NCI-H1105 (cell line): ENCODE measurements at regions not wholly inside any gene's neighbourhood (a gene's known extent, or its start where the extent isn't known, plus 50 kb on each side); places are given as distances from the start of the nearest gene placed in this dataset.

Experiments used
- DNase-seq: peaks from one replicate; lab custom pipeline; 2025; lab: John Stamatoyannopoulos, UW

DNA sequence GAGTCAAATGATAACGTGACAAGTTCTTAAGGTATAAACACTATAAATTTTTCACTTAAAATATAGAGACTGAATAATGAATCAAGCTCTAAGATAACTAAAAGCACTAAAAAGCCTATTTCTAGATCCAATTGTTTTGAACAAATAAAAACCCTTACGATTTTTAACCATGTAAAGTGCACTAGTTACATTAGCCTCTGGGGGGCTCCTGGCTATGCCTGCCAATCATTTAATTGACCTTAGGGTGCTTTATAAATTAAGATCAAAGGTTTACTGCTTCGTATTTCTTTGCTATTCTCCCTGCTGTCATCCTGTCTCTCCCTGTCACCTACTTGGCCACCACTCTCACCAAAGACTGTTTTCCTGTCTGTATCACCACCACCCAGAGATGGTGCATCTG lies 133.4 kb downstream of the ESM1 start:
- DNase-seq, result no peak

DNA sequence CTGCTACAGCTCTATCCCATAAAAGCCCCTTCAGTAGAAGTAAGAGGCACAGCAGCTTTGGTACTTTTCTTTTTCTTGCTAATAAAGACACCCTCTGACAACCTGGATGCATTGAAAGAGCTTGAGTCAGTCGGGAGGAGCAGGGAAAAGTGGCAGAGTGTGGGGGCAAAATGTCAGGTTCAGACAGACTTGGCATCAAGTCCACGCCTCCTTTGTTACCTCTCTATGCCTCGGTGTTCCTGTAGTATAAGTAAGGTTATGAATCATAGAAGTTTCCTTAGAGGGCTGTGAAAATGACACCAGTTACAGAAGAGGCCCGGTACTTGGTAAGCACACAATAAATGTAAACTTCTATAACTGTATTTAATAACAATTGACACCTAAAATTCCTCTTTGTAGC lies 133.9 kb downstream of the ESM1 start:
- no peak for DNase-seq

GRCh38 chr5:54848581-54848980 lies 136.8 kb downstream of the ESM1 start:
- no peak for DNase-seq

GRCh38 chr5:54845567-54845941 lies 139.8 kb downstream of the ESM1 start:
- no peak for DNase-seq

DNA sequence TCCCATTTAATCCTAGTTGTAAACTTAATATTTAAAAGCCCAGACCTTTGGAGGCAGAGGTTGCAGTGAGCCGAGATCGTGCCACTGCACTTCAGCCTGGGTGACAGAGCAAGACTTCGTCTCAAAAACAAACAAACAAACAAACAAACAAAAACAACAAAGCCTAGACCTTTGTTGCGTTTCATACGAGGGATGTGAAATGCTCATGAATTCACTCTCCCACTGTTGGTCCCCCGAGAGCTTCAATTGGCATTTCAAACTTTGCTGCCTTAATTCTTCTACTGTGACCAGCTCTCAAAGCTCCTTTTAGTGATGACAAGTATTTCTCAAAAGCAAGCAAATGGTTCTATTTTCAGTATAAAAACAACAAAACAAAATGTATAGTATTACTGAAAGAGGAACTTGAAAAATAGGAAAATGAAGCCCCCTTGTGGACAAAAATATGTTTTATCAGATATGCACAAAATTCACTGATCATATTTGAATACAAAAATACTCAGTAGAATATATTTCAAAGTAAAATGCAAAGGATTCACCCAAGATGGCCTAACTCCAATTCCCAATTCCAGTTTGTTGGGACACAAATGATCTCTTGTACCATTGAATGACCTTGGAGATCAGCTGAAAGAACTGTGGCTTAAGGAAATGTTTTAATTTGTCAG lies 140.4 kb downstream of the ESM1 start:
- no peak for DNase-seq

GRCh38 chr5:54844266-54844665 lies 141.1 kb downstream of the ESM1 start:
- DNase-seq, result no peak

DNA sequence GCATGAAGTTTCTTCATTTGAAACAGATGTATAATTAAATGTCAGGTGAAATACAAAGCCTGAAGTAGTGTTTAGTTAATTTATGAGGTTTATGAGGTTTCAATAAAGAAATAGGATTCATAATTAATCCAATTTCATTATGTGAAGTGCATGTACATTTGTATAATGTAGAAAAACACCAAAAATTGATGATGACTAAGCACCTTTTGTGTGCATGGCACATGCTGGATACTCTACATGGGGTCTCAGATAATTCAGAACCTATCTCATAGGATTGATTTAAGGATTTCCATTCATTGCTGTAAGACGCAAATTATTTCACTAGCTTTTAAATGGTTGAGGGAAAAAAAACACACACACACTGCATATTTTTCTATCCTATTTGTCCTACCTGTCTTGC lies 143.9 kb downstream of the ESM1 start:
- DNase-seq, result no peak

GRCh38 chr5:54838843-54839242 lies 146.6 kb downstream of the ESM1 start:
- no peak for DNase-seq

DNA sequence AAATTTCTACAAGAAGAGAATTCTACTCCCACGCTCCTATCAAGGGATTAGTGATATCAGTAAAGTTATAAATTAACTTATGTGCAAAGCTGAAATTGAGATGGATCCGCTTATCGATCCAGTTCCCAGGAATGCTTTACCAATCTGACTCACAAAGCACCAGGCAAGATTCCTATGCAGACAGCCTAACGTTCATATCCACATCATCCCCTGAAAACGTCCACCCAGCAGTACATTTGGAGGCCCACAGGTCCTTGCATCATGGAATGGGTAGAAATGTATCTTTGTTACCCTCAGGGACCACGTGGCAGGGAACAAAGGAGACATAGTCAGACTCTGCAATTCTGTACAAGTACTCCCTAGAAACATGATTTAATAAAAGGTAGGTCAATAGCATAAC lies 147.4 kb downstream of the ESM1 start:
- no peak for DNase-seq

DNA sequence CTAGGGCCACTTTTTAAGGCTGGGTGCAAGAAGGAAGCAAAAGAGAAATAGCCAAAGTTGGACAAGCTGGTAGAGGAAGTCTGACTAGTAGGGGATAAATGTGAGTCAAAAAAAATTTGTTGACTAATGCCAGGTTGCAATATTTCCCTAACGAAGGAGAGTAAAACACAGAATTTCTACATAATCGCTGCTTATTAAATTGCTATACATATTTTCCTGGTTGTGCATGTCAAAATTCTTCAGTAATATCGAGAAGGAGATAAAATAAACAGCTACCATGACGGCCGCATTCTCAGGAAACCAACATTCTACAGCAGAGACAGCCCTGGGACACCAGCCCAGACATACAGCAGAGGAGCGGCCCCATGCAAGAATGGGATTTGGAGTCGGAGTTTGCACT lies 148.3 kb downstream of the ESM1 start:
- DNase-seq, result no peak

- no peak for DNase-seq
Observed at GRCh38 chr5:54835647-54836046, 149.7 kb downstream of the ESM1 start.

DNA sequence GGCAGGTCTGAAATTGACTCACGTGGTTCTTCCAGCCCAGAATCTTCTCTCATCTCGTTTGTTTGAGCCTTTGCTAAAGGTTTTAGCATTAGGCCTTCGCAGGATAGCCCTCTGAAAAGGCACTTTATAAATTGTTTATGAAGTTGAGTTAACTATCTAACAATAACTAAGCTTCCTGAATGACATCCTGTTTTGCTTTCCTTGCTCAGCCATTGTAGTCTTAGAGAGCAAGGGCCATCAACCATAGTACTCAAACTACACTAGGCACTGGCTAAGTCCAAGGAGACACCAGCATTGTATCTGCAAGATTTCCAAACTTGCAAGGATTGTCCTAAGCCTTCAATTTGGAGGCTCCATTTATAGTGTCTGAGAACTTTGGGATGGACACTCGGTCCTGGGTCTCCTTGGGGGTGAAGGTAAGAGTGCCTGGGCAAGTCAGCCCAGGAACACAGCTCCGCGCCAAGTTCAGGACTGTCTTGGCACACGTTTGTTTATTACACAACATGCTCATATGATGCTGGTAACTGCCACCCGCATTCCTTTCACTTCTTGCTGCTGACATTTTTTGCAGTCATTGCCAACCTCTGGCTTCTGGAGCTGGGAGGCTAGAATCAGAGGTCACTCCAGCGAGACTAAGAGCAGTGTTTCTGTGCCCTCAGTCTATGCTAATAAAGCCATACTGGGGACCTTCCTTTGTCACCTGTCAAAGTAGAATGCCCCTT lies 151.1 kb downstream of the ESM1 start:
- DNase-seq, result no peak

GRCh38 chr5:54833590-54833989 lies 151.8 kb downstream of the ESM1 start:
- no peak for DNase-seq

DNA sequence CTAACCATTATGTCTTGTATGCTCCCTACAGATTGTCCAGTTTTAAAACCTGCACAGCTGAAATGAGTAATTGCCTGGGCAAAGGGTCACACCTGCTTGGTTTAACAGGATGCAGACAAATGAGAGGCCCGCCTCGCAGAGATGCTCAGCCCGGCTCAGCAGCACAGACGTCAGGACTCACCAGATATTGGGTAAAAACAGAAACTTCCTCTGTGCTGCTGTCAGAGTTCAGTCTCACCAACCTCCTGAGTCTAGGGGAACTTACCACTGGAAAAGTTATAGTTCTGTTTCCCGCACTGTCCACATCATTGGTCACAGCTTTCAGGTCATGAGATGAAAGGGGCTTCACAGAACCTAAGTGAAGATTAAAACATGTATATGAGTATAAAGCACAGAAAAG lies 152.5 kb downstream of the ESM1 start:
- DNase-seq, result no peak

GRCh38 chr5:54832045-54832444 lies 153.3 kb downstream of the ESM1 start:
- DNase-seq, result no peak

GRCh38 chr5:54831233-54831632 lies 154.2 kb downstream of the ESM1 start:
- DNase-seq, result no peak

GRCh38 chr5:54829676-54830535 lies 155.5 kb downstream of the ESM1 start:
- DNase-seq, result no peak

DNA sequence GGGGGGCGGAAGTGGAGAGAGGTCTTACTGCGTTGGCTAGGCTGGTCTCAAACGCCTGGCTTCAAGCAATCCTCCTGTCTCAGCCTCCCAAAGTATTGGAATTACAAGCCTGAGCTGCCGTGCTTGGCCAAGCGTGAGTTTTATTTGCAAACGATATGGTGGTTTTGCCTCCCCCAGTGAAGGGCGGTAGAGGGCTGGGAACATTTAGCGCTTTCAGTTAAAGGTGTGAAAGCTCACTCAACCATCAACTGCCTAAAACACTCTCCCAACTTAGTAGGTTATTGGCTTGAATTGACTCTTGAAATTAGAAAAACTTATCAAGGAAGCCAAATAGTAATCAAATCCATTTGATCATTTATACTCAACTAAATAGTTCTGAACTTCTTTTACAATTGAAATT lies 156.3 kb downstream of the ESM1 start:
- DNase-seq, result no peak

DNA sequence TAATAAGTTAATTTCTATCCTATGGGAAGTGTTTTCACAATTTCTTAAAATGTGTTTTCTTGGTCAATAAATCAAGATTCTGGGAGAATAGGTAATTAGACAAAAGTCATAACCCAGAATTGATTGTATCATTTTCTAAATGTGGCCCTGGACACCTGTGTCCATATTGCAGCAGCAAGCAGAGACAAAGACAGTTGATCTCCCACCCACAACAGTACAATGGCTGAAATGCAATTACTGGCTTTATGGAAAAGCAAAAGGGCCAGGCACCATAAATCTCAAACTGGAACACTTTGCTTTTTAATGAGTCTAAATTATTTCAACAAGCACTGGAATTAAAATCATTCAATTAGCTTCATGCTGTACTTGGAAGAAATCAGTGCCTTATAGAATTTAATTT lies 157.2 kb downstream of the ESM1 start:
- no peak for DNase-seq

GRCh38 chr5:54825005-54825404 lies 160.4 kb downstream of the ESM1 start:
- no peak for DNase-seq

DNA sequence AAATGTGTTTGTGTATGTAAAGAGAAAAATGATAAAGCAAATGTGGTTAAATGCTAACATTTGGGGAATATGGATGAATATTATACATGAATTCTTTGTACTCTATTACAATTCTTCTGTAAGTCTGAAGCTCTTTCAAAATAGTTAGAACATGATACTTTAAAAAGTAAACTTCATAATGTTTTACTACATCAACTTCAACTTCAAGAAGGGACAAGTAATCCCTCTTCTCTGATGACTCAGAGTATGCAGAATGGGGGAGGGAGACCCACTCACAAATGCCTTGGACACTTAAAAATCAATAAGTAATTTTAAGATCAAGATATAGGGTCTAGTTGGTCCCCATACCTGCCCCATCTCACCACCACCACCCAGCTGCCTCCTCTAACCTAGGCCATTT lies 162.4 kb downstream of the ESM1 start:
- DNase-seq, result no peak

DNA sequence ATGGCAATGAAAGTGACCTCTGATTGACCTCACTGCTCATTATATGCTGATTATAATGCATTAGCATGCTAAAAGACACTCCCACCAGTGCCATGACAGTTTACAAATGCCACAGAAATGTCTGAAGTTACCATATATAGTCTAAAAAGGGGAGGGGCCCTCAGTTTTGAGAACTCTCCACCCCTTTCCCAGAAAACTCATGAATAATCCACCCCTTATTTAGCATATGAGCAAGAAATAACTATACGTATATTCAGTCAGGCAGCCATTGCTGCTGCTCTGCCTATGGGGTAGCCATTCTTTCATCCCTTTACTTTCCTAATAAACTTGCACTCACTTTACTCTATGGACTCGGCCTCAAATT lies 163.1 kb downstream of the ESM1 start:
- DNase-seq, result no peak
